KOPT-K1 (cell line): ENCODE measurements at regions not wholly inside any gene's neighbourhood (a gene's known extent, or its start where the extent isn't known, plus 50 kb on each side); places are given as distances from the start of the nearest gene placed in this dataset.

ENCODE experiments used
- H3K27ac ChIP-seq: fragments of 200-600 bp; sonication (generic); 2 replicates; pipeline ENCODE4 v1.5.1; 2016; ENCODE audit warnings: antibody characterized with exemption, mild to moderate bottlenecking, low read depth, low read length; ENCODE audit not compliant: poor library complexity, severe bottlenecking
- H3K36me3 ChIP-seq: fragments of 200-600 bp; sonication (generic); 2 replicates; pipeline ENCODE4 v1.5.1; 2017; ENCODE audit warnings: antibody characterized with exemption, mild to moderate bottlenecking, low read length, moderate library complexity; ENCODE audit not compliant: insufficient read depth
- H3K9me3 ChIP-seq: fragments of 200-600 bp; sonication (generic); 2 replicates; pipeline ENCODE4 v1.5.1; 2017; ENCODE audit warnings: antibody characterized with exemption, low read length, mild to moderate bottlenecking; ENCODE audit not compliant: insufficient read depth, poor library complexity, severe bottlenecking

GRCh38 chr1:4331767-4332163, 322.6 kb upstream of the AJAP1 start:
- peaks cover 7% of the 10 kb centered on the region for H3K9me3 ChIP-seq
- H3K27ac ChIP-seq = no peak overlapping the region
- no peaks in the 10 kb centered on the region for H3K36me3 ChIP-seq

DNA sequence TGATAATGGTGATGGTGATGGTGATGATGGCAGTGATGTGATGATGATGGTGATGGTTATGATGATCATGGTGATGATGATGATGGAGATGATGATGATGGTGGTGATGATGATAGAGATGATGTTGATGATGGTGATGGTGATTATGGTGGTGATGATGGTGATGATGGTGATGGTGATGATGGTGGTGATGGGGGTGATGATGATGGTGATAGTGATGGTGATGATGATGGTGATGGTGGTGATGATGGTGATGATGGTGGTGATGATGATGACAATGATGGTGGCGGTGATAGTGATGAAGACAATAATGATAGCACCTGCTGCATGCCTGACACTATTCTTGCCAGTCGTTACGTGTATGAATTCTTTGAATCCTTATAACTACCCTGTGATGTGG, 317.9 kb upstream of the AJAP1 start:
- H3K27ac ChIP-seq = no peak overlapping the region
- H3K9me3 ChIP-seq = peaks cover 9% of the 10 kb centered on the region
- no peaks in the 10 kb centered on the region for H3K36me3 ChIP-seq

DNA sequence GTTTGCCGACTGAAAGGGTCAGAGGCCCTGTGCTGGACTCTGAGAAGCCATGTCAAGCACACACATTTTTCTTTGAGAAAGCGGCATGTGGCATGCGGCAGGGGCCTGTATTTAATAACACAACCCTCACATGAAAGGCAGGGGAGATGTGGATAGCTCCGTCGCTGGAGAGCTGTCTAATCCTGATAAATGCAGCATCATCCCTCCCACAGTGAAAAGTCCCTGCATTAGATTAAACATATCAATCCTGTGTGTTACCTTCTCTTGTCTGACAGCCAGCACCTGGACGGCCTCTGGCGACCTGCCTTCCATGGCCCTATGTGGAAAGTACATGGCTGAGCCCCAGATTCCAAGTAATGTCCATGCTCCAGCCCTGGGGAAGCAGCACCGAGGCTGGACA, 313.0 kb upstream of the AJAP1 start:
- H3K9me3 ChIP-seq = peaks cover 12% of the 10 kb centered on the region
- no peak overlapping the region for H3K27ac ChIP-seq
- no peaks in the 10 kb centered on the region for H3K36me3 ChIP-seq

- Histone ChIP-seq H3K9me3 (peaks cover 12% of the 10 kb centered on the region), H3K27ac (no peak overlapping the region), H3K36me3 (no peaks in the 10 kb centered on the region)
These were observed 310.2 kb upstream of the AJAP1 start for GRCh38 chr1:4344065-4344732.

- no peak overlapping the region for H3K27ac ChIP-seq
- no peaks in the 10 kb centered on the region for H3K36me3 ChIP-seq
- H3K9me3 ChIP-seq = peaks cover 12% of the 10 kb centered on the region
These were observed 309.3 kb upstream of the AJAP1 start for GRCh38 chr1:4345094-4345493.

- peaks cover 12% of the 10 kb centered on the region for H3K9me3 ChIP-seq
- H3K36me3 ChIP-seq = no peaks in the 10 kb centered on the region
- H3K27ac ChIP-seq = no peak overlapping the region
These were observed 308.3 kb upstream of the AJAP1 start for GRCh38 chr1:4346131-4346530.

- Histone ChIP-seq H3K36me3 (no peaks in the 10 kb centered on the region), H3K27ac (no peak overlapping the region), H3K9me3 (no peaks in the 10 kb centered on the region)
These were observed 303.0 kb upstream of the AJAP1 start for GRCh38 chr1:4351453-4351852.

DNA sequence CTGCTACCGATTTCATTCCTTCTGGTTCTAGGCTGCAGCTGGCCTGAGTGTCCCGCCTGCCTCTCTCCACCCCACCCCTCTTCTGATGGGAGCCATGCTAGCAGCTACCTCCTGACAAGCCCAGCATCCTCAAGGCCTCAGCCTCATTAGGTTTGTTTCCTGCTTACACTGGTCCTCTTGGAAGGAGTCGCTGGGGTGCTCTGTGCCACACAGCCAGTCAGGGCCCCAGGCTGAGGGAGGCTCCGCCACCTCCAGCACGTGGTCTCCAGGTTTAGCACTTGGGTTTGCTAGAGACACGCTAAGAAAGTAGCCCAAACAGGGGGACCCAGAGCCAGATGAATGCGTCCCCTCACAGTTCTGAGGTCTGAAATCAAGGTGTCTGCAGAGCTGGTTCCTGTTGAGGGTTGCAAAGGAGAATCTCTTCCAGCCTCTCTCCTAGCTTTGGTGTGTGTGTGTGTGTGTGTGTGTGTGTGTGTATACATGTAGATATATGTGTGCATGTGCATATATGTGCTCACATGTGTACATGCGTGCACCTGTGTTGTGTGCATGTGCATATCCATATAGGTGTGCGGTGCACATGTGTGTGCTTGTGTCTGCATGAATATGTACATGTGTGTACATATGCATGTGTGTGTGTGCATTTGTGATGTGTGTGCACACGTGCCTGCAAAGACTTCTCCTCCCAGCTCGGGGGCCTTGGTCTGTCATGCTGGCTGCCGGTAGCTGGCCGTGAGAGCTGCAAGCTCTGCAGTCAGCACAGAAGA, 301.1 kb upstream of the AJAP1 start:
- no peaks in the 10 kb centered on the region for H3K9me3 ChIP-seq
- no peaks in the 10 kb centered on the region for H3K36me3 ChIP-seq
- no peak overlapping the region for H3K27ac ChIP-seq

- no peaks in the 10 kb centered on the region for H3K36me3 ChIP-seq
- H3K9me3 ChIP-seq = no peaks in the 10 kb centered on the region
- no peak overlapping the region for H3K27ac ChIP-seq
These were observed 298.6 kb upstream of the AJAP1 start for GRCh38 chr1:4355839-4356238.

GRCh38 chr1:4362314-4363044, 291.9 kb upstream of the AJAP1 start:
- Histone ChIP-seq H3K9me3 (peaks cover 8% of the 10 kb centered on the region), H3K36me3 (no peaks in the 10 kb centered on the region), H3K27ac (no peak overlapping the region)

GRCh38 chr1:4366091-4366490, 288.3 kb upstream of the AJAP1 start:
- H3K9me3 ChIP-seq = peaks cover 8% of the 10 kb centered on the region

DNA sequence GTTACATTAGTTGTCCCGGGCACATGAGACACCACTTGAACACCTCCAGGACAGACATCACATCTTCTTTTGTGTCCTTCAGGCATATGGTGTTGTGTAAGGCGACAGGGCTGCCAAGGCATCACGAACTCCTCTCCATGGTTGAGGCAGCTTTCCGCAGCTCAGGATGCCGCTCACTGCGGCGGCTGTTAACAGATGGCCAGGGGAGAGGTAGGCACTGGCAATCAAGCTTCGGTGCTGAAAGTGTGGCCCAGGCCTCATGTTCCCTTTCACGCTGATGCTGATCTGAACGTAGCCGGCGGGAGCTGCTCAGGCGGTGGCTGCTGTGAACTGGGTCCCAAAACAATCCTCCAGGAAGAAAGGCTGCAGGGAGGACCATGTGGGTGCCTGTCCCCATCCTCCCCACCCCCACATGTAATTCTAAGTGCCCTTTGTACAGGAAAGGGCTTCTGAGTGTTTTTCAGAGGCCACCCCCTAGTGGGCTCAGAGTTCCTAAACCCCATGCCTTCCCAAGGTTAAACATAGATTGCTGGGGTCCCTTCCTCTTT, 287.1 kb upstream of the AJAP1 start:
- Histone ChIP-seq H3K27ac (no peak overlapping the region), H3K9me3 (peaks cover 8% of the 10 kb centered on the region), H3K36me3 (no peaks in the 10 kb centered on the region)

More at GRCh38 chr1:4366091-4366490, 288.3 kb upstream of the AJAP1 start:
- H3K27ac ChIP-seq = no peak overlapping the region
- H3K36me3 ChIP-seq = no peaks in the 10 kb centered on the region

DNA sequence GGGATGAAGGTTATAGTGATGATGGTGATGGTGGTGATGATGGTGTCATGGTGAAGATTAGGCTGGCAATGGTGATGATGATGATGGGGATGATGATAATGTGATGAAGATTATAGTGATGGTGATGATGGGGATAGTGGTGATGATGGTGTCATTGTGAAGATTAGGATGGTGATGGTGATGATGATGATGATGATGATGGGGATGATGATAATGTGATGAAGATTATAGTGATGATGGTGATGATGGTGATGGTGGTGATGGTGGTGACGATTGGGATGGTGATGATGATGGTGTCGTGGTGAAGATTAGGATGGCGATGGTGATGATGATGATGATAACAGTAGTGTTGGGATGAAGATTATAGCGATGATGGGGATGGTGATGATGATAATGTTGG, 285.1 kb upstream of the AJAP1 start:
- Histone ChIP-seq H3K9me3 (no peaks in the 10 kb centered on the region), H3K36me3 (no peaks in the 10 kb centered on the region), H3K27ac (no peak overlapping the region)

DNA sequence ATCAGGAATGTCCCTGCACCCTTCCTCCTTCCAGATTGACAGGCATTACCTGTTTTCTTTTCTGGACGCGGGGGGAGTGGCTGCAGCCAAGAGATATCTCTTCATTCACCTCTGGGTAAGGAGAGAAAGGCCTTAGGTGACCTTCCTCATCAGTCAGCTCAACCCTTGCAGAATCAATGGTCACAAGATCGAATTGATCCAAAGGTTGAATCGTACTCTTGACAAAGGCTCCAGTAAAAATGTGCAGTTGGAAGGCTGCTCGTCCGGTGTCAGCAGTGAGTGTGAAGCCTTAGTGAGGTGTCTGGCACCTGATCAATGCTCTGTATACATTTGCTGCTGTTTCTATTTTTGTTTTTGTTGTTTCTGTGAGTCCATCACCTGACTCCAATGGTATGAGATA, 282.6 kb upstream of the AJAP1 start:
- H3K9me3 ChIP-seq = no peaks in the 10 kb centered on the region
- no peaks in the 10 kb centered on the region for H3K36me3 ChIP-seq
- no peak overlapping the region for H3K27ac ChIP-seq

DNA sequence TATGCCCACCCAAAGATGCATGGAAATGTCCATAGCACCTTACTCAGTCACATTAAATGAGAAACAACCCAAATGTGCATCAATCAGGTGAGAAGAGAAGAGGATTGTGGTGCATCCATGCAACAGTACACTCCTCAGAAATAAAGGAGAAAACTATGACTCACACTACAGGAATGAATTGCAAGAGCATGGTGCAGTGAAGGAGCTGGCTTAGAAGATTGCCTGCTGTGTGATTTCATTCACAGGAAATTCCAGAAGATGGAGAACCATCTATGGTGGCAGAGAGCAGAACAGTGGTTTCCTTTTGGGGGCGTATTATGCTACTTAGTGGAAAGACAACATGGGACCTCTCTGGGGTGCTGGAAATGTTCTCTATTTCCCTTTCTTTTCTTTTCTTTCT, 278.6 kb upstream of the AJAP1 start:
- Histone ChIP-seq H3K9me3 (peaks cover 5% of the 10 kb centered on the region), H3K27ac (no peak overlapping the region), H3K36me3 (no peaks in the 10 kb centered on the region)
